ENCODE measurements at regions not wholly inside any gene's neighbourhood (a gene's known extent, or its start where the extent isn't known, plus 50 kb on each side); places are given as distances from the start of the nearest gene placed in this dataset.

DNA sequence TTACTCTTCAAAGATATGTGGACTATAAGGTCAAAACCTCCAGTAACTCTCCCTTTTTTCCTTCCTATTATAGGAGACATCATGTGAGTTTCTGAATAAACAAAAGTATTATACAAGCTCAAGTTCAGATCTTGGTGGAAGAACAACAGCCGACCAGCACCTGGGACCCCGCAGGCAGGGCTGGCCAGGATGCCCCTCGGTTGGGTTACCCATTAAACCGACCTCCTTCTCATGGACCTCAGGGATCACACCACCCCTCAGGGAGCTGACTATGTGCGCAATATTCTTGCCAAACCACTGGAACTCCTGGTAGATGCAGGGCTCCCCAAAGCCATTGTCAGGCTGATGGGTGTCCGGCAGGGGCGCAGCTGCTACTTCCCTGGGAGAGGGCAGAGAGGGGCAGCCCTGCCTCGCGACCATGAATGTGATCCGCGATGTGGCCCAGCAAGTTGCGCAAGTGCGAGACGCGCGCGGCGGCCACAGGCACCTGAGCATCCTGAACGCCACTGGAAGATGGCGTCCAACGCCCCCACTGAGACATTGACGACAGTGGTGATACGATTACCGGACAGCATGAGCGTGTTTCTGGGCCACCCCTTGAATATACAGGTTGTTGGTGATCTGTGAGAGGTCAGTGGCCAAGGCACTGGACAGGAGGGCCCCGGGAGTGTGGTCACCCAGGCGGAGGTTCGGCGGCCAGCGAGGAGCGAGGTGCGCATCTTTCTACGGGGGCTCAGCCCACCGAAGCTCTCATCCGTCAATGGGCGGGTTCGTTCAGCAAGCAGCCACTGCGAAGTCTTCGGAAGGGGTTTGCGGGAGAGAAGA is 161.3 kb downstream of the IPMK start:
- Histone ChIP-seq H3K9me3 (ENCODE audit: control insufficient read depth in 2 of 3, low read length in 3 of 3) (no peaks in the 10 kb centered on the region), H3K4me3 (ENCODE audit: low read length) (no peak overlapping the region), H3K4me1 (ENCODE audit: control insufficient read depth in 2 of 2, insufficient read depth in 2 of 2, low read length in 2 of 2) (no peaks in the 10 kb centered on the region), H3K36me3 (ENCODE audit: control insufficient read depth in 2 of 3, insufficient read depth in 3 of 3, low read length in 3 of 3) (no peaks in the 10 kb centered on the region), H3K27ac (ENCODE audit: low read depth, low read length) (no peak overlapping the region), H3K27me3 (ENCODE audit: control insufficient read depth in 2 of 2, insufficient read depth in 2 of 2, low read length in 2 of 2) (no peaks in the 10 kb centered on the region)
- Mint-ChIP-seq H3K9me3 (peaks cover 0 to 4% (median 0%) of the 10 kb centered on the region in 11 donors), H3K4me3 (no peak overlapping the region), H3K4me1 (peaks cover 0 to 2% (median 0%) of the 10 kb centered on the region in 7 donors), H3K36me3 (no peaks in the 10 kb centered on the region), H3K27me3 (peaks cover 0 to 23% (median 6%) of the 10 kb centered on the region in 5 donors), H3K27ac (no peak overlapping the region)
- ChIA-PET CTCF (no interaction called here), POLR2A (no interaction called here)
- ATAC-seq (no peak), DNase-seq (no peak)
- intact Hi-C loops (cut with micrococcal nuclease): no loop called here

DNA sequence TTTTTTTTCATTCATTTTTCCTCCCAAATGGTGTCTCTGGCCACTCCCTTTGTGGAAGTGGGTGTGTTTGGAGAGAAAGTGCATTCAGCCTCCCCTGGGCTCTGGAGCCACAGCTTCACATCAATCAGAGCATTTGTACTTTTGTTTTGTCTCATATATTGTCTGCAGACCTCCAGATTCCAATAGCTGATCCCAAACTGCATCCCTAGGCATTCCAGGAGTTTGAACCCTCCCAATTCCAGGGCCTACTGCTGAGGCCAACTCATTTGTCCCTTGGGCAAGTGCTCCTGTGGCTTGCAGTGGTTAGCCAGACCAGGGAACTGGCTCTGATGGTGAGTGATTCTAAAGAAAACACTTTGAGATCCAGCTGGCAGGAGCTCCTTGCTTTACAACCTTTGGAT is 163.3 kb downstream of the IPMK start:
- no peak for ATAC-seq

DNA sequence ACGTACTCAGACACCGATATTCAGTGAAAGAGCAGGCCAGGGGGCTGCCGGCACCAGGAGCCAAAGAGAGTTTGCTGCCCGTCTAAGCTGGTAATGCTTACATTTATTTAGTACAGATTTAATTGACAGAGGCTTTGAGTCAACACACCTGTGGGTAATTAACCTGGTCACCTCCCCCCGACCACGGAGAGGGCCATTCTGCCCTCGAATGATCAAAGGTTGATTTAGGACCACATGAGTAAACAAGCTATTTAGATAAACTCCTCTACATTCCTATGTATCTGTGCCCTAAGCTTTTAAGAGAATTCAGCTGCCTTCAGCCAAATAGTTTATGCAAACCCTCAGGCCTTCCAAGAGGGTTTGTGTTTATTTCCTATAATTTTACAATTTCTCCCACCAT is 164.8 kb downstream of the IPMK start:
- H3K27me3 Mint-ChIP-seq: peaks cover 4 to 23% (median 9%) of the 10 kb centered on the region in 5 donors

More for the DNA sequence above, 163.3 kb downstream of the IPMK start:
- Histone ChIP-seq H3K9me3 (ENCODE audit: control insufficient read depth in 2 of 3, low read length in 3 of 3) (no peaks in the 10 kb centered on the region), H3K36me3 (ENCODE audit: control insufficient read depth in 2 of 3, insufficient read depth in 3 of 3, low read length in 3 of 3) (no peaks in the 10 kb centered on the region), H3K4me1 (ENCODE audit: control insufficient read depth in 2 of 2, insufficient read depth in 2 of 2, low read length in 2 of 2) (no peaks in the 10 kb centered on the region), H3K27ac (ENCODE audit: low read depth, low read length) (no peak overlapping the region), H3K4me3 (ENCODE audit: low read length) (no peak overlapping the region), H3K27me3 (ENCODE audit: control insufficient read depth in 2 of 2, insufficient read depth in 2 of 2, low read length in 2 of 2) (no peaks in the 10 kb centered on the region)
- Mint-ChIP-seq H3K9me3 (peaks cover 0 to 4% (median 0%) of the 10 kb centered on the region in 11 donors), H3K27ac (no peak overlapping the region), H3K4me1 (peaks cover 0 to 2% (median 0%) of the 10 kb centered on the region in 7 donors), H3K4me3 (no peak overlapping the region), H3K27me3 (peaks cover 5 to 30% (median 9%) of the 10 kb centered on the region in 5 donors), H3K36me3 (no peaks in the 10 kb centered on the region)
- ChIA-PET CTCF (no interaction called here), POLR2A (no interaction called here)
- no peak for DNase-seq
- intact Hi-C loops (cut with micrococcal nuclease): no loop called here

DNA sequence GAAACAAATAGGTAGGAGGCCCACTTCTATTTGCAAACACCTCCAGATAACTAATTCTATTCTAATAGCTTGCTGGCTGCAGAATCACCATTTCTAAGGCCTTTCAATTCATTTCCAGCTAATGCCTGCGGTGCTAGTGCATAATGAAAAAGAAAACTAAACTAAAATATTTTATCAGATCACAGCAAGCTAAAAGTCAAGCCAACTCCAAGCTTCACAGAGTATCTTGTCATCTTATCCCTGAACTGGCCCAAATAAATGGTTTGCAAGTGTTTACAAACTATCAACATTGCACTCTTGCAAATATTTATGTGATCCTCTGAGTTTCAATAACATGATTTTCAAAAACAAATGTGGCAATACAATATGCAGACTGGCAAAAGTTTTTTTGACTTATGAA is 166.0 kb downstream of the IPMK start:
- Mint-ChIP-seq H3K27me3 (peaks cover 4 to 23% (median 9%) of the 10 kb centered on the region in 5 donors), H3K27ac (no peak overlapping the region), H3K36me3 (no peaks in the 10 kb centered on the region), H3K4me3 (no peak overlapping the region), H3K4me1 (no peaks in the 10 kb centered on the region), H3K9me3 (peaks cover 0 to 4% (median 0%) of the 10 kb centered on the region in 11 donors)
- Histone ChIP-seq H3K27me3 (ENCODE audit: control insufficient read depth in 2 of 2, insufficient read depth in 2 of 2, low read length in 2 of 2) (no peaks in the 10 kb centered on the region), H3K4me1 (ENCODE audit: control insufficient read depth in 2 of 2, insufficient read depth in 2 of 2, low read length in 2 of 2) (no peaks in the 10 kb centered on the region), H3K36me3 (ENCODE audit: control insufficient read depth in 2 of 3, insufficient read depth in 3 of 3, low read length in 3 of 3) (no peaks in the 10 kb centered on the region), H3K4me3 (ENCODE audit: low read length) (no peak overlapping the region), H3K9me3 (ENCODE audit: control insufficient read depth in 2 of 3, low read length in 3 of 3) (no peaks in the 10 kb centered on the region), H3K27ac (ENCODE audit: low read depth, low read length) (no peak overlapping the region)
- intact Hi-C loops (cut with micrococcal nuclease): no loop called here
- POLR2A ChIA-PET: no interaction called here
- no peak for ATAC-seq
- DNase-seq: no peak
- CTCF ChIA-PET: no interaction called here

More for the DNA sequence above, 164.8 kb downstream of the IPMK start:
- Histone ChIP-seq H3K27me3 (ENCODE audit: control insufficient read depth in 2 of 2, insufficient read depth in 2 of 2, low read length in 2 of 2) (no peaks in the 10 kb centered on the region), H3K4me1 (ENCODE audit: control insufficient read depth in 2 of 2, insufficient read depth in 2 of 2, low read length in 2 of 2) (no peaks in the 10 kb centered on the region), H3K36me3 (ENCODE audit: control insufficient read depth in 2 of 3, insufficient read depth in 3 of 3, low read length in 3 of 3) (no peaks in the 10 kb centered on the region), H3K27ac (ENCODE audit: low read depth, low read length) (no peak overlapping the region), H3K4me3 (ENCODE audit: low read length) (no peak overlapping the region), H3K9me3 (ENCODE audit: control insufficient read depth in 2 of 3, low read length in 3 of 3) (no peaks in the 10 kb centered on the region)
- no peak for DNase-seq
- H3K4me1 Mint-ChIP-seq: no peaks in the 10 kb centered on the region
- intact Hi-C loops (cut with micrococcal nuclease): no loop called here
- POLR2A ChIA-PET: no interaction called here
- H3K27ac Mint-ChIP-seq: no peak overlapping the region
- H3K4me3 Mint-ChIP-seq: no peak overlapping the region
- no peaks in the 10 kb centered on the region for H3K36me3 Mint-ChIP-seq
- ATAC-seq: no peak
- CTCF ChIA-PET: no interaction called here
- H3K9me3 Mint-ChIP-seq: peaks cover 0 to 4% (median 0%) of the 10 kb centered on the region in 11 donors

DNA sequence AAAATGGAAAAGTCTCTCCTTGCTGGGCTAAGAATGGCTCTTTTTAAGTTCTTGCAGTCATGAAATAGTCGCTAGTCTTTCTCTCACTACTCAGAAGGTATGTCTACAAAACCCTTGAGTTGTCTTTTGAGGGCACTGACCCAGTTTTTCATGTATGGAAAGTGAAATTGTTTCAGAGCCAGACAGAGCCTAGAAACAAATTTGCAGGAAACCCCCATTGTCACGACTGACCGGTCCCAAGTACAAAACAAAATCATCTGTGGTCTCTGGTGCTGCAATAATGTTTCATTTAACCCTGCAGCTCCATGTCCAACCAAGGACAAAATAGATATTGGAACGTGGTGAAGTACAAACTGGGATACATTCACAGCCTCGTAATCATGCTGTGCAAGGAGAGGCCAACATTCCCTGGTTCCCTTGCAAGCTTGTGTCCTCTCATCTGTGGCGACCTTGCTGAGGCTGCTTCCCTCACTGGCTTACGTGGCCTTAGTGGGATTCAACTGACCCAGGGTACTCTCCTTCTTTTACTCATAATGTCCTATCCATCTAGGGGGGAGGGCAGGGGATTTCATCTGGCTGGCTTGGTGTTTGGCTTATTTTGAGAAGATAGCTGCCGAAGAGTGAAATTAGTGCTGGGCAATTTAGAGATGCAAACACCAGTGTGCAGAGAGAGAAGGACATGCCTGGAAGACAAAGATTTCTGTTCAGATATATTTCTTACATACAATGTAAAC is 172.5 kb downstream of the IPMK start:
- Mint-ChIP-seq H3K36me3 (no peaks in the 10 kb centered on the region), H3K4me3 (no peak overlapping the region), H3K27me3 (peaks cover 0 to 14% (median 4%) of the 10 kb centered on the region in 5 donors), H3K9me3 (no peaks in the 10 kb centered on the region), H3K27ac (no peak overlapping the region), H3K4me1 (peaks cover 0 to 7% (median 0%) of the 10 kb centered on the region in 7 donors)
- no peaks in the 10 kb centered on the region for H3K36me3 ChIP-seq (ENCODE audit: control insufficient read depth in 2 of 3, insufficient read depth in 3 of 3, low read length in 3 of 3)
- ATAC-seq (no peak), DNase-seq (no peak)
- H3K4me1 ChIP-seq (ENCODE audit: control insufficient read depth in 2 of 2, insufficient read depth in 2 of 2, low read length in 2 of 2): no peaks in the 10 kb centered on the region
- no peak overlapping the region for H3K27ac ChIP-seq (ENCODE audit: low read depth, low read length)
- H3K27me3 ChIP-seq (ENCODE audit: control insufficient read depth in 2 of 2, insufficient read depth in 2 of 2, low read length in 2 of 2): no peaks in the 10 kb centered on the region
- no peaks in the 10 kb centered on the region for H3K9me3 ChIP-seq (ENCODE audit: control insufficient read depth in 2 of 3, low read length in 3 of 3)
- no peak overlapping the region for H3K4me3 ChIP-seq (ENCODE audit: low read length)
- intact Hi-C loops (cut with micrococcal nuclease): no loop called here
- ChIA-PET CTCF (no interaction called here), POLR2A (no interaction called here)

DNA sequence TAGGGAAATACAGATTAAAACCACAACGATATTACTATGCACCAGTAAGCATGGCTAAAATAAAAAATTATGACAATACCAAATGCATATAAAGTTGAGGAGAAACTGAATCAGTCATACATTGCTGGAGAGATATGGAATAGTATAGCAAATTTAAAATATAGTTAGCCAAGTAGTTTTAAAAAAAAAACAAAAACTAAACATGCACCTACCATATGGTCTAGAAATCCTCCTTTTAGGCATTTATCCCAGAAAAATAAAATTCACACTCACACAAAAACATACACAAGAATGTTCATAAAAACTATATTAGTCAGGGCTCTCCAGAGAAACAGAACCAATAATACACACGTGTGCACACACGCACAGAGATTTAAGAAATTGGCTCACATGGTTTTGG is 175.8 kb downstream of the IPMK start:
- ATAC-seq (no peak), DNase-seq (no peak)
- no peaks in the 10 kb centered on the region for H3K9me3 Mint-ChIP-seq
- Histone ChIP-seq H3K4me3 (ENCODE audit: low read length) (no peak overlapping the region), H3K27ac (ENCODE audit: low read depth, low read length) (no peak overlapping the region), H3K9me3 (ENCODE audit: control insufficient read depth in 2 of 3, low read length in 3 of 3) (no peaks in the 10 kb centered on the region), H3K4me1 (ENCODE audit: control insufficient read depth in 2 of 2, insufficient read depth in 2 of 2, low read length in 2 of 2) (no peaks in the 10 kb centered on the region), H3K27me3 (ENCODE audit: control insufficient read depth in 2 of 2, insufficient read depth in 2 of 2, low read length in 2 of 2) (no peaks in the 10 kb centered on the region), H3K36me3 (ENCODE audit: control insufficient read depth in 2 of 3, insufficient read depth in 3 of 3, low read length in 3 of 3) (no peaks in the 10 kb centered on the region)
- no peak overlapping the region for H3K27ac Mint-ChIP-seq
- ChIA-PET CTCF (no interaction called here), POLR2A (no interaction called here)
- H3K4me3 Mint-ChIP-seq: no peak overlapping the region
- peaks cover 0 to 7% (median 0%) of the 10 kb centered on the region in 7 donors for H3K4me1 Mint-ChIP-seq
- H3K36me3 Mint-ChIP-seq: no peaks in the 10 kb centered on the region
- H3K27me3 Mint-ChIP-seq: peaks cover 0 to 29% (median 5%) of the 10 kb centered on the region in 5 donors
- intact Hi-C loops (cut with micrococcal nuclease): no loop called here
